Adipocyte (in vitro differentiated cells): ENCODE measurements at regions not wholly inside any gene's neighbourhood (a gene's known extent, or its start where the extent isn't known, plus 50 kb on each side); places are given as distances from the start of the nearest gene placed in this dataset.

ENCODE experiments used
- DNase-seq: peaks from one replicate; pipeline ENCODE4 v3.0.0-alpha.2; 2015; ENCODE audit warnings: low read depth
- H3K27me3 ChIP-seq: replicated peaks from 2 replicates; pipeline ENCODE4 v1.7.0; 2013; ENCODE audit warnings: mild to moderate bottlenecking, low read length, moderate library complexity; ENCODE audit not compliant: control insufficient read depth, insufficient read depth
- H3K36me3 ChIP-seq: 2 replicates; pipeline ENCODE4 v1.7.0; 2013; ENCODE audit warnings: low read length, mild to moderate bottlenecking, moderate library complexity; ENCODE audit not compliant: control insufficient read depth, insufficient read depth, severe bottlenecking
- H3K4me1 ChIP-seq: 2 replicates; pipeline ENCODE4 v1.7.0; 2013; ENCODE audit warnings: mild to moderate bottlenecking, low read length, moderate library complexity; ENCODE audit not compliant: control insufficient read depth, insufficient read depth
- H3K4me3 ChIP-seq: 2 replicates; pipeline ENCODE4 v1.7.0; 2013; ENCODE audit warnings: mild to moderate bottlenecking, low read length, moderate library complexity
- H3K9ac ChIP-seq: 2 replicates; pipeline ENCODE4 v1.7.0; 2013; ENCODE audit warnings: mild to moderate bottlenecking, low read length, moderate library complexity
- H3K9me3 ChIP-seq: 2 replicates; pipeline ENCODE4 v1.7.0; 2013; ENCODE audit warnings: mild to moderate bottlenecking, low read length, moderate library complexity; ENCODE audit not compliant: control insufficient read depth

GRCh38 chr6:170026751-170027646 lies 263.9 kb downstream of the DLL1 start:
- H3K9ac ChIP-seq = no peak overlapping the region
- peaks cover 7% of the 10 kb centered on the region for H3K27me3 ChIP-seq
- DNase-seq = no peak
- no peak overlapping the region for H3K4me3 ChIP-seq
- peaks cover 4% of the 10 kb centered on the region for H3K4me1 ChIP-seq
- no peaks in the 10 kb centered on the region for H3K9me3 ChIP-seq
- H3K36me3 ChIP-seq = no peaks in the 10 kb centered on the region

- Histone ChIP-seq H3K9ac (no peak overlapping the region), H3K4me3 (no peak overlapping the region), H3K36me3 (no peaks in the 10 kb centered on the region), H3K9me3 (no peaks in the 10 kb centered on the region), H3K4me1 (peaks cover 4% of the 10 kb centered on the region), H3K27me3 (peaks cover 7% of the 10 kb centered on the region)
- no peak for DNase-seq
These were observed 264.7 kb downstream of the DLL1 start for GRCh38 chr6:170025935-170026750.

GRCh38 chr6:170025341-170025911 lies 265.5 kb downstream of the DLL1 start:
- DNase-seq = no peak
- peaks cover 4% of the 10 kb centered on the region for H3K4me1 ChIP-seq
- H3K9me3 ChIP-seq = no peaks in the 10 kb centered on the region
- no peak overlapping the region for H3K9ac ChIP-seq
- H3K4me3 ChIP-seq = no peak overlapping the region
- H3K27me3 ChIP-seq = peaks cover 7% of the 10 kb centered on the region
- no peaks in the 10 kb centered on the region for H3K36me3 ChIP-seq

DNA sequence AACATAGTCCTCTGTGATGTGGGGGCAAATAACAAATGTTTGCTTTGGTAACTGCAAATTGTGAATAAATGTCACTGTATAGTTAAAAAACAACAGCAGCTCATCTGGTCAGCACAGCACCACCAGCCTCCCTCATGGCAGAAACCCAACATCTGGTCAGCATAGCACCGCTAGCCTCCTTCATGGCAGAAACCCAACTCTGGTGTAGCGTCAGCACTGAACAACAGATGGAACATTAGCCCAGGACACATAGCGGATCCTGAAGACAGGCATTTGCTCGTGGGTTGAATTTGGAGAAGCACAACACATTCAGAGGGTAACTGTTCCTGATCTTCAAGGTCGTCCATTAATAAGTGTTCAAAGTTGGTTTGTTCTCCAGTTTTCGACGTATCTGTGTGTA lies 265.9 kb downstream of the DLL1 start:
- Histone ChIP-seq H3K4me3 (no peak overlapping the region), H3K36me3 (no peaks in the 10 kb centered on the region), H3K9me3 (no peaks in the 10 kb centered on the region), H3K4me1 (peaks cover 4% of the 10 kb centered on the region), H3K9ac (no peak overlapping the region), H3K27me3 (peaks cover 7% of the 10 kb centered on the region)
- peak; percentile 19 for DNase-seq

GRCh38 chr6:170023620-170024521 lies 267.0 kb downstream of the DLL1 start:
- DNase-seq = no peak
- H3K27me3 ChIP-seq = peaks cover 7% of the 10 kb centered on the region
- H3K9me3 ChIP-seq = no peaks in the 10 kb centered on the region
- H3K9ac ChIP-seq = no peak overlapping the region
- peaks cover 4% of the 10 kb centered on the region for H3K4me1 ChIP-seq
- no peak overlapping the region for H3K4me3 ChIP-seq
- no peaks in the 10 kb centered on the region for H3K36me3 ChIP-seq

DNA sequence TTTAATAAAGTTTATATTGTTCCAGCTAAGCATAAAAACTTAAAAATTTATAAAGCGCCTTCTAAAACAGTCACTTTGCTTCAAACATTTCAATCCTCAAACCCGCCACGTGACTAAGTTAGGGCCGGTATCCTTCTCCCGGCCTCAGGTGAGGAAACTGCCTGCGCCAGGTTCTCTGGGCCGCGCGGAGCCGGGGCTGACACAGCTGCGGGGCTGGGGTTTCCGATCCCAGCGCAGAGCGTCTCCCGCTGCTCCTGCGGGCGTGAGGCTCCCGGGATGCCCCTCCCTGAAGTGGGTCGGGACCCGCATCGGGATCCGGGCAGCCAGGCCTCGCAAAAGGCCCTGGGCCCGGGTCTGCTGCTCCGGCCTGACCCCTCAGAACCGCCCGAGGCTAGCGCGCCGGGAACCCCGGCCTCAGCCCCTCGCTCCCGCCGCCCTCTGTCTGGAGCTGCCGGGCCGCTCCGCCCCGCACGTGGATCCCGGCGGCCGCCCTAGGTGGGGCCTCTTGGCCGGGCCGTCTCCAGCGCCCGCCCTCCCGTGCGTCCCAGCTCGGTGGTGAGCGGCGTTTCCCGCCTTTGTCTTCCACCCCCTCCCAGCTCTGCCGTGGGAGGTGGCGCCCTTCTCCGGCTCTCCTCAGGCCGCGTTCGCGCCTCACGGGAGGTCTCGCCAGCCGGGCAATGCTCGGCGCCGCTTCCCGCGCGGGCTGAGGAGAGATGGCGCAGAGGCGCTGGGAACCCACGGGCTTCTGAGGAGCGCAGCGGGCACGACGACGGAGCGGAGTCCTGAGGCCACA lies 267.9 kb downstream of the DLL1 start:
- Histone ChIP-seq H3K9me3 (no peaks in the 10 kb centered on the region), H3K27me3 (peaks cover 7% of the 10 kb centered on the region), H3K4me3 (no peak overlapping the region), H3K36me3 (no peaks in the 10 kb centered on the region), H3K9ac (no peak overlapping the region), H3K4me1 (peaks cover 4% of the 10 kb centered on the region)
- no peak for DNase-seq

DNA sequence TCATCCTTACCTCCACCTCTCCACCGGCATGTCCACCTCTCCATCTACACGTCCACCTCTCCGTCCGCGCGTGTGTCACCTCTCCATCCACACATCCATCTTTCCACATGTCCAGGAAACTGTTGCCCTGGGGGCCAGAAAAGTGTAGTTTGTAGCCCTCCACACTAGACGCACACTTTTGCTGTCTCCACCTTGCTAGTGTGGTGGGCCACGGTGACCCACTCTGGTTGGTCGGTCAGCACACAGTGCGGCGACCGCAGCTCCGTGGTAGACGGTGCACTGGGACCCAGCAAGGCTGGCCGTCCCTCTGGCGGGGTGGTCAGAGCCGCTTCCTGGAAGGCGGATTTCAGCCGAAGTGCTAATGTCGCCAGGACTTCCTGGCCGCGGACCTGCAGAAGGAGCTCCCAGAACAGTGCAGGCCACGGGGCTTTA lies 268.6 kb downstream of the DLL1 start:
- no peak overlapping the region for H3K4me3 ChIP-seq
- no peaks in the 10 kb centered on the region for H3K36me3 ChIP-seq

DNA sequence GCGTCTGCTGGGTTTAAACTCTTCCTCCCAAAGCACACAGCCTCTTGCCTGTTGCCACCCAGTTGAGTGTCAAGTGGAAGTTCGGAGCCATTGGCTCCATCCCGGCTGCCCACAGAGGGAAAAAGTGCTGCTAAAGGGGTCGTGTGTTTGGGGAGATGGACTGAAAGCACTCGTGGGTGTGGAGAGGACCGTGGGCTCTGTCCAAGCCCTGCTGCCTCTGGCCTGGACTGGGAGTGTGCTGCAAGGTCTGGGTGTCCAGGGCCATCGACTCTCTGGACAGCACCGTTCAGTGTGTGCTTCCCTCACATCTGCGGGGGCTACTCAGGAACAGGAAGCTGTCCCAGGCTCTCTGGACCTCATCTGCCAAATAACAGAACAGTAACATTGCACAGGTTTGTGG lies 269.3 kb downstream of the DLL1 start:
- H3K27me3 ChIP-seq = peaks cover 15% of the 10 kb centered on the region
- no peaks in the 10 kb centered on the region for H3K9me3 ChIP-seq
- H3K4me3 ChIP-seq = no peak overlapping the region
- H3K36me3 ChIP-seq = no peaks in the 10 kb centered on the region
- peaks cover 4% of the 10 kb centered on the region for H3K4me1 ChIP-seq
- DNase-seq = no peak
- H3K9ac ChIP-seq = no peak overlapping the region

More for the DNA sequence above, 268.6 kb downstream of the DLL1 start:
- H3K27me3 ChIP-seq = peaks cover 8% of the 10 kb centered on the region
- H3K9me3 ChIP-seq = no peaks in the 10 kb centered on the region
- DNase-seq = no peak
- H3K4me1 ChIP-seq = peaks cover 4% of the 10 kb centered on the region
- no peak overlapping the region for H3K9ac ChIP-seq

DNA sequence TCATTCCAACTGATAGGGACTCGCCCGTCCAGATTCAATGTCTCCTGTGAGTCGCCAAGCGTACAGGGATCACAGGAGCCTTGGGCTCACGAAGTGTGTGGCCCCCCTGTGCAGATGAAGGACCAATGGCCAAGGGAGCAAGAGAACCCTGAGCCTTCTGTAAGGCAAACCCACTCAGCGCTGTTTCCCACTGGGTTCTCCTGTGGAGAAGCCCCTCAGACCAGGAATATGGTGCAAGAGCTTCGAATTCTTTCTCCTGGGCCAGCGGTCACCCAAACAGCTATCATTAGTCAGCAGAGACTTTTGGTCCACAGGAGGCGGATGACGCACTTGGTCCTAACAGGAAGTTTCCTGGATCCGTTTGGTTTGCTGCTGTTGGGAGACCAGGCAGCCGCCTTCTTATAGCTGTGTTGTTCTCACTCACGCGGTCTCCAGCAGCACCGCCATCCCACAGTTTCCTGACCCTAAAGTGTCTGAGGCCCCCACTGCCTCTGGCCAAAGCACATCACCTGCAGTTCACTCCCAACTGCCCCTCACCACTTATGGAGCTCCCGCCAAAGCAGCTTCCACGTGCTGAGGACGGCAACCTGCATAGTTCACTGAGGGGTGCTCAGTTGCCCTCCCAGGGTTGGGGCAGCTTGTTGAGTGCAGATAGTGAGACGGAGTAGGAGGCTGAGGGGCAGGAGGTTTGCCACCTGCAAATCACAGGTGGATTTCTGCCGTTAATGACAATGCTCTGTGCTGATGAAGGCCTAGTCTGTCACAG lies 268.6 kb downstream of the ERMARD start:
- H3K36me3 ChIP-seq = no peaks in the 10 kb centered on the region
- peaks cover under 1% of the 10 kb centered on the region for H3K4me1 ChIP-seq
- H3K9ac ChIP-seq = no peak overlapping the region
- H3K27me3 ChIP-seq = peaks cover 29% of the 10 kb centered on the region
- H3K9me3 ChIP-seq = no peaks in the 10 kb centered on the region
- DNase-seq = no peak
- H3K4me3 ChIP-seq = no peak overlapping the region
